ENCODE measurements at regions not wholly inside any gene's neighbourhood (a gene's known extent, or its start where the extent isn't known, plus 50 kb on each side); places are given as distances from the start of the nearest gene placed in this dataset.

- TF ChIP-seq REST (IDR thresholded peaks at IDR 0.05; ENCODE audit: low read depth) (no peak), EGR1 (IDR thresholded peaks at IDR 0.05; ENCODE audit: low read depth) (no peak), CEBPB (IDR thresholded peaks at IDR 0.05; ENCODE audit: low read depth) (no peak), POLR2A (IDR thresholded peaks at IDR 0.05; ENCODE audit: borderline replicate concordance, extremely low read depth, insufficient read depth, insufficient read length) (no peak)
Observed at GRCh38 chr16:5584109-5584508, 486.5 kb upstream of the EEF2KMT start.
